Fibroblast of lung (primary cell): ENCODE measurements at regions not wholly inside any gene's neighbourhood (a gene's known extent, or its start where the extent isn't known, plus 50 kb on each side); places are given as distances from the start of the nearest gene placed in this dataset.

ENCODE experiments used
- DNase-seq, 2 donors: peaks; one replicate each; pipeline versions ENCODE4 v3.0.0 to v3.0.0-alpha.2; 2010; ENCODE audit warnings: low read depth in 2 of 2
- H2AFZ ChIP-seq: 2 replicates; pipeline ENCODE4 v1.5.1; 2012; ENCODE audit warnings: low read length, control low read depth, inconsistent platforms
- H3K27ac ChIP-seq: 2 replicates; pipeline ENCODE4 v1.5.1; 2011; ENCODE audit warnings: low read length, control low read depth; ENCODE audit not compliant: insufficient read depth
- H3K27me3 ChIP-seq: 2 replicates; pipeline ENCODE4 v1.5.1; 2011; ENCODE audit warnings: mild to moderate bottlenecking, low read length; ENCODE audit not compliant: control insufficient read depth, insufficient read depth
- H3K36me3 ChIP-seq: 2 replicates; pipeline ENCODE4 v1.5.1; 2011; ENCODE audit warnings: low read length; ENCODE audit not compliant: control insufficient read depth, insufficient read depth
- H3K4me1 ChIP-seq: 2 replicates; pipeline ENCODE4 v1.5.1; 2011; ENCODE audit warnings: low read length; ENCODE audit not compliant: control insufficient read depth, insufficient read depth; ENCODE audit errors: extremely low read depth
- H3K4me2 ChIP-seq: 2 replicates; pipeline ENCODE4 v1.5.1; 2011; ENCODE audit warnings: low read length, control low read depth; ENCODE audit not compliant: insufficient read depth; ENCODE audit errors: extremely low read depth
- H3K4me3 ChIP-seq, 4 experiments: fragments of 200-600 bp in 1 of 4; sonication (generic) in 1 of 4; replicated peaks in 1 of 4; 2 replicates each; pipeline ENCODE4 v1.5.1; 2011 to 2016; ENCODE audit warnings: low read length in 4 of 4, low read depth in 3 of 4, mild to moderate bottlenecking in 3 of 4, control low read depth in 2 of 4, inconsistent platforms in 1 of 4, mixed read lengths in 1 of 4; ENCODE audit not compliant: insufficient read depth in 1 of 4; ENCODE audit errors: control extremely low read depth in 1 of 4
- H3K79me2 ChIP-seq: 2 replicates; pipeline ENCODE4 v1.5.1; 2012; ENCODE audit warnings: mild to moderate bottlenecking, low read length, inconsistent platforms; ENCODE audit not compliant: control insufficient read depth, insufficient read depth
- H3K9ac ChIP-seq: 2 replicates; pipeline ENCODE4 v1.5.1; 2011; ENCODE audit warnings: mild to moderate bottlenecking, low read length, control low read depth; ENCODE audit not compliant: insufficient read depth
- H3K9me3 ChIP-seq: 2 replicates; pipeline ENCODE4 v1.5.1; 2012; ENCODE audit warnings: low read depth, low read length; ENCODE audit not compliant: control insufficient read depth, insufficient read depth
- H4K20me1 ChIP-seq: 2 replicates; pipeline ENCODE4 v1.5.1; 2011; ENCODE audit warnings: low read length; ENCODE audit not compliant: control insufficient read depth, insufficient read depth; ENCODE audit errors: extremely low read depth
- EZH2 ChIP-seq: IDR thresholded peaks from 2 replicates; pipeline ENCODE4 v1.5.1; 2012; ENCODE audit warnings: low read length, control low read depth, mild to moderate bottlenecking; ENCODE audit errors: missing control alignments
- TF ChIP-seq, protein P1 (sequence below), 2 donors: IDR thresholded peaks in 1 of 2; conservative IDR thresholded peaks in 1 of 2; 1 replicate in 1 of 2; 2 replicates in 1 of 2; pipeline ENCODE4 v1.5.1; 2011 to 2012; ENCODE audit warnings: low read length in 2 of 2, control low read depth in 1 of 2, inconsistent platforms in 1 of 2, low read depth in 1 of 2, mild to moderate bottlenecking in 1 of 2

DNA sequence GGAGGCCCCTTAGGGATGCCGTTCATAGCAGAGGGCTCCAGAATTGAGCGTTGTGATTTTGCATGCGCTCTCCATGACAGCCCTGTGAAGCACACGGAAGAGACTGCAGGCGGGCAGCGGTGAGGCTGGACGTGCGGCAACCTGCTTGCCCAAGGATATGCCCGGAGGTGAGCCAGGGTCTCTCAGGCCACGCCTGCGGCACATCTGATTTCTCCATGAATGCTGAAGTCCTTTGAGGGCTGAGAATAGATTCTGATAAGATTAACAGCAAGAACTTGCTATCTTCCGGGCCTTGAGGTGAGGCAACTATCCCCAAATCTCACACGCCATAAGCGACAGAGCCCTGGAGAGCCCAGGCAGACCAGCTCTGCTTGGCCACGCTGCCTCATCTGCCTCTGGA is 55.6 kb upstream of the LAMA1 start:
- DNase-seq = no peak
- H3K4me3 ChIP-seq = no peak overlapping the region
- no peaks in the 10 kb centered on the region for H3K4me1 ChIP-seq
- H4K20me1 ChIP-seq = no peaks in the 10 kb centered on the region
- no peak overlapping the region for H3K27ac ChIP-seq
- H3K79me2 ChIP-seq = no peaks in the 10 kb centered on the region
- no peaks in the 10 kb centered on the region for H3K27me3 ChIP-seq
- no peaks in the 10 kb centered on the region for H3K9me3 ChIP-seq
- no peaks in the 10 kb centered on the region for H3K36me3 ChIP-seq
- H2AFZ ChIP-seq = no peak overlapping the region
- no peak overlapping the region for H3K9ac ChIP-seq
- H3K4me2 ChIP-seq = no peak overlapping the region
- TF ChIP-seq EZH2 = no peak
- TF ChIP-seq, protein P1, sequence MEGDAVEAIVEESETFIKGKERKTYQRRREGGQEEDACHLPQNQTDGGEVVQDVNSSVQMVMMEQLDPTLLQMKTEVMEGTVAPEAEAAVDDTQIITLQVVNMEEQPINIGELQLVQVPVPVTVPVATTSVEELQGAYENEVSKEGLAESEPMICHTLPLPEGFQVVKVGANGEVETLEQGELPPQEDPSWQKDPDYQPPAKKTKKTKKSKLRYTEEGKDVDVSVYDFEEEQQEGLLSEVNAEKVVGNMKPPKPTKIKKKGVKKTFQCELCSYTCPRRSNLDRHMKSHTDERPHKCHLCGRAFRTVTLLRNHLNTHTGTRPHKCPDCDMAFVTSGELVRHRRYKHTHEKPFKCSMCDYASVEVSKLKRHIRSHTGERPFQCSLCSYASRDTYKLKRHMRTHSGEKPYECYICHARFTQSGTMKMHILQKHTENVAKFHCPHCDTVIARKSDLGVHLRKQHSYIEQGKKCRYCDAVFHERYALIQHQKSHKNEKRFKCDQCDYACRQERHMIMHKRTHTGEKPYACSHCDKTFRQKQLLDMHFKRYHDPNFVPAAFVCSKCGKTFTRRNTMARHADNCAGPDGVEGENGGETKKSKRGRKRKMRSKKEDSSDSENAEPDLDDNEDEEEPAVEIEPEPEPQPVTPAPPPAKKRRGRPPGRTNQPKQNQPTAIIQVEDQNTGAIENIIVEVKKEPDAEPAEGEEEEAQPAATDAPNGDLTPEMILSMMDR (conservative IDR thresholded peaks at IDR 0.05 in 1 of 2, IDR thresholded peaks at IDR 0.05 in 1 of 2; ENCODE audit: low read depth in 1 of 2, low read length in 2 of 2) = no peak

DNA sequence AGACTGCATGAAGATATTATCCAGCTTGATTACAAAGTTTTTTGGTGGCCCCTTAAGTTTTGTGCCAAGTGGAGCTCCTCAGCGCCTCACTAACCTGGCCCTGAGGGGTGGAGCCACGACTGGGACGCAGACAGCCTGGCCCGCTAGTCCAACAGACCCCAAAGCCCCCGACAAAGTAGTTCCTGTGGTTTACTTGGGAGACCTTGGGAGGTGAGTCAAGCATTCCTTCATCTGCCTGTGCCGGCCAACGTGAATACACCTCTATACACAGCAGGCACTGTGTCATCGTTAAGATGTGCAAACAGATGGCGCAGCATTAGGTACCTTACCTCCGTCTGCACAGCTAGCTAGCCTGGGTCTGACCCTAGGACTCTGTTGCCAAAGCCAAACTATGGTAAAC is 55.0 kb upstream of the LAMA1 start:
- no peak overlapping the region for H3K4me2 ChIP-seq
- H3K36me3 ChIP-seq = no peaks in the 10 kb centered on the region
- no peak overlapping the region for H3K9ac ChIP-seq
- no peaks in the 10 kb centered on the region for H3K27me3 ChIP-seq
- H3K27ac ChIP-seq = no peak overlapping the region
- H3K4me1 ChIP-seq = no peaks in the 10 kb centered on the region
- H3K79me2 ChIP-seq = no peaks in the 10 kb centered on the region
- H3K4me3 ChIP-seq = no peak overlapping the region
- H2AFZ ChIP-seq = no peak overlapping the region
- H4K20me1 ChIP-seq = no peaks in the 10 kb centered on the region
- DNase-seq = peak in 1 of 2 donors; percentile 68
- TF ChIP-seq, protein P1 (conservative IDR thresholded peaks at IDR 0.05 in 1 of 2, IDR thresholded peaks at IDR 0.05 in 1 of 2; ENCODE audit: low read depth in 1 of 2, low read length in 2 of 2) = no peak
- no peak for TF ChIP-seq EZH2
- H3K9me3 ChIP-seq = no peaks in the 10 kb centered on the region

DNA sequence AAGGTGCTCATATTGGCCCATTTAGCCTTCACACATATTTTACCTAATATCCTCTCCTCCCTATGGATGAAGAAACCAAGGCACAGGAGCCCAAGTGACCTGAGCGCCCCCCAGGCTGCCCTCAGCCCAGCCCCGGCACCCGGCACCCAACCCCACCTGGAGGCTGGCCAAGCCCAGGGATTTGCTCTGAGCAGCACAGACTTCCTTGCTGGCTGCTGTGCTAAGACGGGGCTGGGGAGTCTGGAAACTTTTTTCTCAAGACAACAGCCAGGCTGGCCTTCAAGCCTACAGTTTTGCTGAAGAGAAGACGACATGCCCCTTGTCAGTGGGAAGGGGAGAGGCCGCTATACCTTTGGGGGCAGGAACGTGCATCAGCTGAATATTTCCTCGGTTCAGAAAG is 52.7 kb upstream of the LAMA1 start:
- H3K79me2 ChIP-seq = no peaks in the 10 kb centered on the region
- H3K36me3 ChIP-seq = no peaks in the 10 kb centered on the region
- H3K9me3 ChIP-seq = no peaks in the 10 kb centered on the region
- H2AFZ ChIP-seq = no peak overlapping the region
- no peak overlapping the region for H3K4me3 ChIP-seq
- no peak for DNase-seq
- no peaks in the 10 kb centered on the region for H3K27me3 ChIP-seq
- no peak overlapping the region for H3K9ac ChIP-seq
- H3K4me1 ChIP-seq = no peaks in the 10 kb centered on the region
- TF ChIP-seq, protein P1 (conservative IDR thresholded peaks at IDR 0.05 in 1 of 2, IDR thresholded peaks at IDR 0.05 in 1 of 2; ENCODE audit: low read depth in 1 of 2, low read length in 2 of 2) = no peak
- no peak for TF ChIP-seq EZH2
- H4K20me1 ChIP-seq = no peaks in the 10 kb centered on the region
- no peak overlapping the region for H3K27ac ChIP-seq
- no peak overlapping the region for H3K4me2 ChIP-seq
